ENCODE measurements at regions not wholly inside any gene's neighbourhood (a gene's known extent, or its start where the extent isn't known, plus 50 kb on each side); places are given as distances from the start of the nearest gene placed in this dataset. TPM values are rescaled to one million over a fixed set of nuclear protein-coding genes. Genes with fewer than 3 reads are reported as not detected.

DNA sequence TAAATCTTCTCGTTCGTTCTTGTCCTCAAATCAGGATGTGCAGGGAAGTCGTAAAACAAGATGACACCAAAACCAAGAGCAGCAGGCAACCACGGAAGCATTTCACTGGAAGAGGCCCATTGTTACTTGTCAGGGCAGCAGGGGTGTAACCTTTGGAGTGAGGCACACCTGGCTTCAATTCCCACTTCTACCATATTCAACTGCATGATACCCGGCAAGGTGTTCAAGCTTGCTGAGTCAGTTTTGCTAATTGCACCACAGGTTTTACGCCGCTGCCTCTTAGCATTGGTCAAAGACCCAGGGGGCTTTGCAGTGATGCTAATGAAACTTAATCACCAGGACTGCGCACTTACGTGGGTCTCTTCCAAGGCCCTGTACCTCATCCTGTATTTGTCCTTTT is 50.0 kb upstream of the PTER start:
- Histone ChIP-seq H3K79me2 (ENCODE audit: control insufficient read depth, insufficient read depth, low read length) (no peaks in the 10 kb centered on the region), H3K27me3 (ENCODE audit: control insufficient read depth in 2 of 2, insufficient read depth in 2 of 2, low read length in 2 of 2) (no peaks in the 10 kb centered on the region), H3K27ac (ENCODE audit: insufficient read depth, low read depth, low read length) (no peak overlapping the region), H4K20me1 (replicated peaks; ENCODE audit: control insufficient read depth, extremely low read depth, insufficient read depth, low read length) (no peaks in the 10 kb centered on the region), H2AFZ (ENCODE audit: low read depth, low read length) (no peak overlapping the region), H3K9ac (replicated peaks; ENCODE audit: extremely low read depth, insufficient read depth, low read length) (no peak overlapping the region), H3K36me3 (ENCODE audit: control insufficient read depth in 2 of 2, extremely low read depth in 1 of 2, insufficient read depth in 2 of 2, low read length in 2 of 2) (no peaks in the 10 kb centered on the region), H3K4me2 (ENCODE audit: insufficient read depth, low read length) (no peak overlapping the region), H3K4me1 (ENCODE audit: control insufficient read depth, extremely low read depth, insufficient read depth, low read length) (no peaks in the 10 kb centered on the region), H3K9me3 (replicated peaks; ENCODE audit: control insufficient read depth, insufficient read depth, low read length) (no peaks in the 10 kb centered on the region), H3K9me1 (replicated peaks; ENCODE audit: control insufficient read depth, extremely low read depth, insufficient read depth, low read length) (no peaks in the 10 kb centered on the region), H3K4me3 (replicated peaks in 1 of 3; ENCODE audit: insufficient read depth in 1 of 3, low read depth in 1 of 3, low read length in 3 of 3) (no peak overlapping the region)
- POLR2A ChIA-PET = no interaction called here
- dilution Hi-C loops (cut with MboI; ENCODE audit: extremely low pct_ligation_motif_present, low sequenced_read_pairs) = no loop called here
- intact Hi-C loops (cut with micrococcal nuclease) = no loop called here
- BruUV-seq (replicated peaks) = no TSS peak
- TF ChIP-seq JUN (IDR thresholded peaks at IDR 0.05; ENCODE audit: borderline replicate concordance, insufficient read depth, insufficient read length, low read depth) (no peak), GATA2 (IDR thresholded peaks at IDR 0.05; ENCODE audit: insufficient read depth, insufficient read length, low read depth, low read length) (no peak), EZH2 (IDR thresholded peaks at IDR 0.05; ENCODE audit: borderline replicate concordance, low read depth, low read length, severe bottlenecking) (no peak), MYC (IDR thresholded peaks at IDR 0.05; ENCODE audit: low read depth, low read length) (no peak), FOS (IDR thresholded peaks at IDR 0.05; ENCODE audit: borderline replicate concordance, insufficient read depth, low read length) (no peak), POLR2A (IDR thresholded peaks at IDR 0.05; ENCODE audit: low read depth, low read length) (no peak), POLR2AphosphoS5 (IDR thresholded peaks at IDR 0.05; ENCODE audit: insufficient read depth, low read depth, low read length) (no peak)
- TF ChIP-seq, protein P1, sequence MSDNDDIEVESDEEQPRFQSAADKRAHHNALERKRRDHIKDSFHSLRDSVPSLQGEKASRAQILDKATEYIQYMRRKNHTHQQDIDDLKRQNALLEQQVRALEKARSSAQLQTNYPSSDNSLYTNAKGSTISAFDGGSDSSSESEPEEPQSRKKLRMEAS (IDR thresholded peaks at IDR 0.05; ENCODE audit: insufficient read depth, insufficient read length) = no peak
- TF ChIP-seq, protein P2, sequence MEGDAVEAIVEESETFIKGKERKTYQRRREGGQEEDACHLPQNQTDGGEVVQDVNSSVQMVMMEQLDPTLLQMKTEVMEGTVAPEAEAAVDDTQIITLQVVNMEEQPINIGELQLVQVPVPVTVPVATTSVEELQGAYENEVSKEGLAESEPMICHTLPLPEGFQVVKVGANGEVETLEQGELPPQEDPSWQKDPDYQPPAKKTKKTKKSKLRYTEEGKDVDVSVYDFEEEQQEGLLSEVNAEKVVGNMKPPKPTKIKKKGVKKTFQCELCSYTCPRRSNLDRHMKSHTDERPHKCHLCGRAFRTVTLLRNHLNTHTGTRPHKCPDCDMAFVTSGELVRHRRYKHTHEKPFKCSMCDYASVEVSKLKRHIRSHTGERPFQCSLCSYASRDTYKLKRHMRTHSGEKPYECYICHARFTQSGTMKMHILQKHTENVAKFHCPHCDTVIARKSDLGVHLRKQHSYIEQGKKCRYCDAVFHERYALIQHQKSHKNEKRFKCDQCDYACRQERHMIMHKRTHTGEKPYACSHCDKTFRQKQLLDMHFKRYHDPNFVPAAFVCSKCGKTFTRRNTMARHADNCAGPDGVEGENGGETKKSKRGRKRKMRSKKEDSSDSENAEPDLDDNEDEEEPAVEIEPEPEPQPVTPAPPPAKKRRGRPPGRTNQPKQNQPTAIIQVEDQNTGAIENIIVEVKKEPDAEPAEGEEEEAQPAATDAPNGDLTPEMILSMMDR (IDR thresholded peaks at IDR 0.05; ENCODE audit: extremely low read depth in 1 of 2, insufficient read depth in 1 of 2, low read depth in 1 of 2, low read length in 2 of 2) = no peak
- no peak for DNase-seq (ENCODE audit: low read depth, low spot score)
- CTCF ChIA-PET = interaction anchor here (0.7 kb wide), 1 partner anchor 16 kb away, joined by 3 read pairs; no protein-coding TSS in a partner anchor
- no peak for FAIRE-seq

Small RNA genes in the stretch of these regions (small RNA-seq; reads per million reads assigned to genes)
- gene RF00322 (ENCODE audit: insufficient read depth, insufficient read length, low read depth, low replicate concordance) (not detected), gene RNU6-1075P (ENCODE audit: insufficient read depth, insufficient read length, low read depth, low replicate concordance) (not detected)

Measured in endothelial cell of umbilical vein (primary cell).